Effector CD4-positive, alpha-beta T cell (primary cell): ENCODE measurements at regions not wholly inside any gene's neighbourhood (a gene's known extent, or its start where the extent isn't known, plus 50 kb on each side); places are given as distances from the start of the nearest gene placed in this dataset.

Source experiments
- DNase-seq: peaks from one replicate; pipeline ENCODE4 v3.0.0-alpha.2; 2020

GRCh38 chr16:85486256-85486915 lies 126.7 kb upstream of the GSE1 start:
- DNase-seq: no peak

GRCh38 chr16:85488414-85488813 lies 124.7 kb upstream of the GSE1 start:
- DNase-seq: no peak

GRCh38 chr16:85490407-85491057 lies 122.6 kb upstream of the GSE1 start:
- DNase-seq: no peak

GRCh38 chr16:85491058-85491771 lies 121.9 kb upstream of the GSE1 start:
- no peak for DNase-seq

- DNase-seq: no peak
Observed at GRCh38 chr16:85491798-85492294, 121.3 kb upstream of the GSE1 start.

- no peak for DNase-seq
Observed at GRCh38 chr16:85492295-85492864, 120.7 kb upstream of the GSE1 start.

GRCh38 chr16:85494315-85494714 lies 118.8 kb upstream of the GSE1 start:
- DNase-seq: no peak

- DNase-seq: no peak
Observed at GRCh38 chr16:85495259-85495658, 117.9 kb upstream of the GSE1 start.

GRCh38 chr16:85495823-85496538 lies 117.1 kb upstream of the GSE1 start:
- no peak for DNase-seq

GRCh38 chr16:85497622-85498314 lies 115.4 kb upstream of the GSE1 start:
- DNase-seq: no peak

- no peak for DNase-seq
Observed at GRCh38 chr16:85498607-85499006, 114.5 kb upstream of the GSE1 start.

GRCh38 chr16:85500220-85500619 lies 112.9 kb upstream of the GSE1 start:
- DNase-seq: no peak

- no peak for DNase-seq
Observed at GRCh38 chr16:85501900-85502299, 111.2 kb upstream of the GSE1 start.

GRCh38 chr16:85502357-85502756 lies 110.8 kb upstream of the GSE1 start:
- DNase-seq: no peak

GRCh38 chr16:85503679-85504231 lies 109.4 kb upstream of the GSE1 start:
- DNase-seq: no peak

- DNase-seq: no peak
Observed at GRCh38 chr16:85504242-85504641, 108.9 kb upstream of the GSE1 start.

- DNase-seq: no peak
Observed at GRCh38 chr16:85505794-85506634, 107.1 kb upstream of the GSE1 start.

GRCh38 chr16:85506635-85506911 lies 106.5 kb upstream of the GSE1 start:
- no peak for DNase-seq

- DNase-seq: no peak
Observed at GRCh38 chr16:85507342-85507741, 105.8 kb upstream of the GSE1 start.

GRCh38 chr16:85508388-85508787 lies 104.7 kb upstream of the GSE1 start:
- no peak for DNase-seq

- DNase-seq: no peak
Observed at GRCh38 chr16:85508993-85509392, 104.1 kb upstream of the GSE1 start.
